SK-N-SH (cell line): ENCODE measurements at regions not wholly inside any gene's neighbourhood (a gene's known extent, or its start where the extent isn't known, plus 50 kb on each side); places are given as distances from the start of the nearest gene placed in this dataset.

Experiments
- CTCF ChIA-PET: fragments of 300-600, 350-600 bp; formaldehyde crosslinking; extraction: SDS; loops from one replicate; lab custom pipeline; 2021; lab: Yijun Ruan, JAX
- POLR2A ChIA-PET: fragments of 350-600 bp; sonication (Branson Sonifier 250); formaldehyde crosslinking; extraction: SDS; loops from one replicate; lab custom pipeline; 2020; ENCODE audit warnings: antibody characterized with exemption, inconsistent platforms; lab: Yijun Ruan, JAX
- DNase-seq: peaks from one replicate; pipeline ENCODE4 v3.0.0; 2012
- H2AFZ ChIP-seq: fragments of 200-600 bp; sonication (generic); 2 replicates; pipeline ENCODE4 v1.8.1; 2016; ENCODE audit warnings: antibody characterized with exemption, mild to moderate bottlenecking, low read depth
- H3F3A ChIP-seq: fragments of 200-600 bp; sonication (generic); replicated peaks from 2 replicates; pipeline ENCODE3; 2016; ENCODE audit warnings: antibody characterized with exemption, mild to moderate bottlenecking; ENCODE audit not compliant: insufficient read depth
- H3K27ac ChIP-seq, 2 experiments: fragments of 200-500 bp in 1 of 2; fragments of 200-600 bp in 1 of 2; sonication (Bioruptor generic) in 1 of 2; sonication (generic), shearing (Covaris generic) in 1 of 2; 2 replicates each; pipeline versions ENCODE4 v1.5.1 to v1.6.1; 2014 to 2016; ENCODE audit warnings: low read depth in 2 of 2, inconsistent platforms in 1 of 2, low read length in 1 of 2, mild to moderate bottlenecking in 1 of 2, mixed read lengths in 1 of 2
- H3K27me3 ChIP-seq: fragments of 200-600 bp; sonication (generic), shearing (Covaris generic); 2 replicates; pipeline ENCODE4 v1.6.1; 2016; ENCODE audit warnings: mixed run types; ENCODE audit not compliant: insufficient read depth
- H3K36me3 ChIP-seq, 2 experiments: fragments of 200-500 bp in 1 of 2; fragments of 200-600 bp in 1 of 2; sonication (Bioruptor generic) in 1 of 2; sonication (generic) in 1 of 2; replicated peaks in 1 of 2; 2 replicates each; pipeline versions ENCODE3 to v1.5.1; 2014 to 2016; ENCODE audit warnings: low read length in 1 of 2, mild to moderate bottlenecking in 1 of 2; ENCODE audit not compliant: insufficient read depth in 2 of 2, control insufficient read depth in 1 of 2
- H3K4me1 ChIP-seq, 2 experiments: fragments of 200-500 bp in 1 of 2; fragments of 200-600 bp in 1 of 2; sonication (Bioruptor generic) in 1 of 2; sonication (generic), shearing (Covaris generic) in 1 of 2; 2 replicates each; pipeline versions ENCODE4 v1.5.1 to v1.6.1; 2014 to 2016; ENCODE audit warnings: low read depth in 1 of 2, low read length in 1 of 2, mixed run types in 1 of 2; ENCODE audit not compliant: insufficient read depth in 2 of 2, control insufficient read depth in 1 of 2
- H3K4me2 ChIP-seq: fragments of 200-600 bp; sonication (generic), shearing (Covaris generic); 2 replicates; pipeline ENCODE4 v1.6.1; 2017; ENCODE audit warnings: mixed run types
- H3K4me3 ChIP-seq, 2 experiments: fragments of 200-500 bp in 1 of 2; fragments of 200-600 bp in 1 of 2; sonication (Bioruptor generic) in 1 of 2; sonication (generic), shearing (Covaris generic) in 1 of 2; 2 replicates each; pipeline versions ENCODE4 v1.5.1 to v1.8.1; 2014 to 2016; ENCODE audit warnings: low read depth in 2 of 2, inconsistent platforms in 1 of 2, low read length in 1 of 2, mild to moderate bottlenecking in 1 of 2, mixed read lengths in 1 of 2, moderate library complexity in 1 of 2
- H3K79me2 ChIP-seq: fragments of 200-600 bp; sonication (generic); 2 replicates; pipeline ENCODE4 v1.8.1; 2017; ENCODE audit warnings: mild to moderate bottlenecking; ENCODE audit not compliant: insufficient read depth
- H3K9ac ChIP-seq: fragments of 200-600 bp; sonication (generic); 2 replicates; pipeline ENCODE4 v1.6.1; 2017; ENCODE audit warnings: mixed run types
- H3K9me2 ChIP-seq: fragments of 200-600 bp; sonication (generic); 2 replicates; pipeline ENCODE4 v1.6.1; 2017; ENCODE audit warnings: mixed run types
- H3K9me3 ChIP-seq: fragments of 200-600 bp; sonication (generic); 2 replicates; pipeline ENCODE4 v1.6.1; 2017; ENCODE audit warnings: mixed run types, mild to moderate bottlenecking, moderate library complexity
- H4K20me1 ChIP-seq: fragments of 200-600 bp; sonication (generic); 2 replicates; pipeline ENCODE4 v1.6.1; 2017; ENCODE audit warnings: mild to moderate bottlenecking, mixed run types; ENCODE audit not compliant: insufficient read depth
- ELF1 ChIP-seq: IDR thresholded peaks from 2 replicates; pipeline ENCODE4 v1.4.0; 2012
- EP300 ChIP-seq, 2 experiments: IDR thresholded peaks; 2 replicates each; pipeline versions ENCODE4 v1.4.0 to v1.6.1; 2012; ENCODE audit warnings: borderline replicate concordance in 1 of 2, low read depth in 1 of 2, low read length in 1 of 2
- FOSL2 ChIP-seq: IDR thresholded peaks from 2 replicates; pipeline ENCODE4 v1.4.0; 2012; ENCODE audit warnings: low read depth, mild to moderate bottlenecking, moderate library complexity, borderline replicate concordance
- FOXM1 ChIP-seq: IDR thresholded peaks from 2 replicates; pipeline ENCODE4 v1.4.0; 2012; ENCODE audit warnings: low read depth, mild to moderate bottlenecking
- GABPA ChIP-seq: IDR thresholded peaks from 2 replicates; pipeline ENCODE4 v1.4.0; 2012; ENCODE audit warnings: low read depth, mild to moderate bottlenecking
- GATA2 ChIP-seq: sonication (generic); formaldehyde crosslinking; IDR thresholded peaks from 2 replicates; pipeline ENCODE4 v1.5.0; 2020; ENCODE audit warnings: mild to moderate bottlenecking, missing genetic modification reagents
- NFIC ChIP-seq: IDR thresholded peaks from 2 replicates; pipeline ENCODE4 v1.4.0; 2012; ENCODE audit warnings: borderline replicate concordance
- NRF1 ChIP-seq: IDR thresholded peaks from 2 replicates; pipeline ENCODE4 v1.6.1; 2012; ENCODE audit warnings: low read depth, mild to moderate bottlenecking, low read length
- PBX3 ChIP-seq: IDR thresholded peaks from 2 replicates; pipeline ENCODE4; 2012
- REST ChIP-seq: IDR thresholded peaks from 2 replicates; pipeline ENCODE4 v1.6.1; 2012; ENCODE audit warnings: mild to moderate bottlenecking, low read depth, low read length, moderate library complexity
- RXRA ChIP-seq: IDR thresholded peaks from 2 replicates; pipeline ENCODE4 v1.4.0; 2012; ENCODE audit warnings: low read depth, mild to moderate bottlenecking, borderline replicate concordance
- SIN3A ChIP-seq: IDR thresholded peaks from 2 replicates; pipeline ENCODE4 v1.6.1; 2012; ENCODE audit warnings: low read depth, mild to moderate bottlenecking, low read length, moderate library complexity, borderline replicate concordance
- SMC3 ChIP-seq: IDR thresholded peaks from 2 replicates; pipeline ENCODE4 v1.6.1; 2012; ENCODE audit warnings: low read depth, low read length, improper control_type of control experiment
- TAF1 ChIP-seq: IDR thresholded peaks from 2 replicates; pipeline ENCODE4 v1.6.1; 2012; ENCODE audit warnings: low read depth, mild to moderate bottlenecking, low read length, moderate library complexity, borderline replicate concordance
- TEAD4 ChIP-seq: IDR thresholded peaks from 2 replicates; pipeline ENCODE4 v1.4.0; 2012; ENCODE audit warnings: mild to moderate bottlenecking, borderline replicate concordance; ENCODE audit not compliant: insufficient read depth
- USF2 ChIP-seq: fragments of 150-350 bp; IDR thresholded peaks from 2 replicates; pipeline ENCODE4 v1.6.1; 2017; ENCODE audit warnings: antibody characterized with exemption, low read length, low read depth, borderline replicate concordance
- WGBS: methylation state at CpG from one replicate; pipeline ENCODE4 v1.1.6; 2017; ENCODE audit warnings: low lambda C conversion rate; 5-methylcytosine and 5-hydroxymethylcytosine counted together

GRCh38 chr6:122268394-122268793 lies 131.1 kb upstream of the HSF2 start:
- Histone ChIP-seq H3K9me3 (no peaks in the 10 kb centered on the region), H3F3A (peaks cover 5% of the 10 kb centered on the region), H3K36me3 (peaks cover 0 to 5% of the 10 kb centered on the region in 2 experiments), H3K9me2 (no peaks in the 10 kb centered on the region)
- POLR2A ChIA-PET: no interaction called here
- TF ChIP-seq TAF1: no peak
- no peak for TF ChIP-seq REST
- TF ChIP-seq GATA2: no peak
- no peak for TF ChIP-seq PBX3
- no peak for TF ChIP-seq USF2
- TF ChIP-seq ELF1: no peak
- no peak for TF ChIP-seq EP300 (IDR thresholded peaks at IDR 0.05; ENCODE audit: borderline replicate concordance in 1 of 2, low read depth in 1 of 2, low read length in 1 of 2)
- TF ChIP-seq SMC3: no peak
- no peak for TF ChIP-seq FOSL2
- no peak for TF ChIP-seq GABPA
- no peak for TF ChIP-seq TEAD4
- no peak for TF ChIP-seq SIN3A
- no peak for TF ChIP-seq NFIC
- TF ChIP-seq RXRA: no peak
- TF ChIP-seq FOXM1: no peak
- no peak for TF ChIP-seq NRF1
- TF ChIP-seq, all 33 proteins: peak for 0
- DNase-seq: no peak
- Histone ChIP-seq H3K4me2 (no peak overlapping the region), H2AFZ (no peak overlapping the region), H3K4me1 (no peaks in the 10 kb centered on the region), H3K79me2 (no peaks in the 10 kb centered on the region), H3K9ac (no peak overlapping the region), H4K20me1 (no peaks in the 10 kb centered on the region), H3K27ac (no peak overlapping the region), H3K27me3 (no peaks in the 10 kb centered on the region), H3K4me3 (no peak overlapping the region)
- WGBS: 93% methylated on average over 2 of the region's 2 CpGs
- CTCF ChIA-PET: no interaction called here
